ENCODE measurements at regions not wholly inside any gene's neighbourhood (a gene's known extent, or its start where the extent isn't known, plus 50 kb on each side); places are given as distances from the start of the nearest gene placed in this dataset.

DNA sequence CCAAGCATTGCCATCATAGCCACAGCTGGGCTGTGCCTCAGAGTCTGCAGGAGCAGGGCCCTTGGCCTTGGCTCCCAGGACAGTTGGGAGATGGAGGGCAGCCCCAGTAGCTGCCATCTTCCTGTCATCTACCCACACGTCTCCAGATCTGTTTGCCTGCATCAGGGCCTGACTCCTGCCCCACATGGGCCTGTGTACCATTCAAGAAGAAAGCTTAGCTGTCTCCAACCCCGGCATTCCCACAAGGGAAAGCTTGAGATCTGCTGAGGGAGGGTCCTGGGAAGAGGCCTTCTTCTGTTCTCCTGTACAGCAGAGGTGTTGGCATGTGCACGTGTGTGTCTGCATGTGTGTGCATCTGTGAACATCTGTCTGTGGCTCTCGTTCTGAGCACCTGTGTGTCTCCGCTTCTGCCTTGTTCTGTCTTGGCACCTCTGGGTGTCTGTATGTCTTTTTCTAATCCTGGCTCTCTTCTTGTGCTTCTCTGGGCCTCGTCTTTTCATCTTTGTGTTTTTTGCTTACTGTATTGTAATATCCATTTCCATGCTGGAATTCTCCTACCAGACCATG, 122.2 kb downstream of the MRM1 start:
- no peak overlapping the region for H3K4me3 ChIP-seq (ENCODE audit: low read depth in 1 of 2, low read length in 2 of 2)
- H3K4me1 ChIP-seq (ENCODE audit: control insufficient read depth in 2 of 2, insufficient read depth in 2 of 2, low read length in 1 of 2): peaks cover 3 to 5% of the 10 kb centered on the region in 2 donors
- no peaks in the 10 kb centered on the region for H3K27me3 ChIP-seq (ENCODE audit: control insufficient read depth in 1 of 2, insufficient read depth in 2 of 2, low read length in 2 of 2)
- WGBS, 2 donors: 64 to 69% methylated on average over 6 of the region's 6 CpGs
- no peaks in the 10 kb centered on the region for H3K9me3 ChIP-seq (ENCODE audit: control insufficient read depth in 2 of 2, insufficient read depth in 1 of 2, low read depth in 1 of 2, low read length in 1 of 2)
- H3K36me3 ChIP-seq (ENCODE audit: control insufficient read depth in 2 of 2, insufficient read depth in 2 of 2, low read length in 1 of 2): no peaks in the 10 kb centered on the region
- H3K27ac ChIP-seq (ENCODE audit: low read depth in 2 of 2, low read length in 1 of 2): no peak overlapping the region

GRCh38 chr17:36726199-36726598, 124.8 kb downstream of the MRM1 start:
- H3K9me3 ChIP-seq (ENCODE audit: control insufficient read depth in 2 of 2, insufficient read depth in 1 of 2, low read depth in 1 of 2, low read length in 1 of 2): no peaks in the 10 kb centered on the region
- H3K4me3 ChIP-seq (ENCODE audit: low read depth in 1 of 2, low read length in 2 of 2): no peak overlapping the region
- peaks cover 0 to 4% of the 10 kb centered on the region in 2 donors for H3K27me3 ChIP-seq (ENCODE audit: control insufficient read depth in 1 of 2, insufficient read depth in 2 of 2, low read length in 2 of 2)
- no peaks in the 10 kb centered on the region for H3K36me3 ChIP-seq (ENCODE audit: control insufficient read depth in 2 of 2, insufficient read depth in 2 of 2, low read length in 1 of 2)
- no peak overlapping the region for H3K27ac ChIP-seq (ENCODE audit: low read depth in 2 of 2, low read length in 1 of 2)
- 79 to 83% methylated on average over 4 of the region's 4 CpGs for WGBS, 2 donors
- H3K4me1 ChIP-seq (ENCODE audit: control insufficient read depth in 2 of 2, insufficient read depth in 2 of 2, low read length in 1 of 2): peaks cover 3 to 8% of the 10 kb centered on the region in 2 donors

- Histone ChIP-seq H3K4me1 (ENCODE audit: control insufficient read depth in 2 of 2, insufficient read depth in 2 of 2, low read length in 1 of 2) (peaks cover 6 to 10% of the 10 kb centered on the region in 2 donors), H3K4me3 (ENCODE audit: low read depth in 1 of 2, low read length in 2 of 2) (no peak overlapping the region), H3K9me3 (ENCODE audit: control insufficient read depth in 2 of 2, insufficient read depth in 1 of 2, low read depth in 1 of 2, low read length in 1 of 2) (no peaks in the 10 kb centered on the region), H3K27me3 (ENCODE audit: control insufficient read depth in 1 of 2, insufficient read depth in 2 of 2, low read length in 2 of 2) (peaks cover 0 to 4% of the 10 kb centered on the region in 2 donors), H3K27ac (ENCODE audit: low read depth in 2 of 2, low read length in 1 of 2) (no peak overlapping the region), H3K36me3 (ENCODE audit: control insufficient read depth in 2 of 2, insufficient read depth in 2 of 2, low read length in 1 of 2) (no peaks in the 10 kb centered on the region)
- WGBS, 2 donors: 84 to 86% methylated on average over 8 of the region's 8 CpGs
Observed at GRCh38 chr17:36727052-36727451, 125.7 kb downstream of the MRM1 start.

GRCh38 chr17:36727577-36727976, 126.2 kb downstream of the MRM1 start:
- peaks cover 4 to 6% of the 10 kb centered on the region in 2 donors for H3K4me1 ChIP-seq (ENCODE audit: control insufficient read depth in 2 of 2, insufficient read depth in 2 of 2, low read length in 1 of 2)
- H3K27ac ChIP-seq (ENCODE audit: low read depth in 2 of 2, low read length in 1 of 2): no peak overlapping the region
- H3K4me3 ChIP-seq (ENCODE audit: low read depth in 1 of 2, low read length in 2 of 2): no peak overlapping the region
- H3K36me3 ChIP-seq (ENCODE audit: control insufficient read depth in 2 of 2, insufficient read depth in 2 of 2, low read length in 1 of 2): no peaks in the 10 kb centered on the region
- no peaks in the 10 kb centered on the region for H3K9me3 ChIP-seq (ENCODE audit: control insufficient read depth in 2 of 2, insufficient read depth in 1 of 2, low read depth in 1 of 2, low read length in 1 of 2)
- peaks cover 0 to 4% of the 10 kb centered on the region in 2 donors for H3K27me3 ChIP-seq (ENCODE audit: control insufficient read depth in 1 of 2, insufficient read depth in 2 of 2, low read length in 2 of 2)
- 31 to 46% methylated on average over 3 to 4 of the region's 4 CpGs for WGBS, 2 donors

DNA sequence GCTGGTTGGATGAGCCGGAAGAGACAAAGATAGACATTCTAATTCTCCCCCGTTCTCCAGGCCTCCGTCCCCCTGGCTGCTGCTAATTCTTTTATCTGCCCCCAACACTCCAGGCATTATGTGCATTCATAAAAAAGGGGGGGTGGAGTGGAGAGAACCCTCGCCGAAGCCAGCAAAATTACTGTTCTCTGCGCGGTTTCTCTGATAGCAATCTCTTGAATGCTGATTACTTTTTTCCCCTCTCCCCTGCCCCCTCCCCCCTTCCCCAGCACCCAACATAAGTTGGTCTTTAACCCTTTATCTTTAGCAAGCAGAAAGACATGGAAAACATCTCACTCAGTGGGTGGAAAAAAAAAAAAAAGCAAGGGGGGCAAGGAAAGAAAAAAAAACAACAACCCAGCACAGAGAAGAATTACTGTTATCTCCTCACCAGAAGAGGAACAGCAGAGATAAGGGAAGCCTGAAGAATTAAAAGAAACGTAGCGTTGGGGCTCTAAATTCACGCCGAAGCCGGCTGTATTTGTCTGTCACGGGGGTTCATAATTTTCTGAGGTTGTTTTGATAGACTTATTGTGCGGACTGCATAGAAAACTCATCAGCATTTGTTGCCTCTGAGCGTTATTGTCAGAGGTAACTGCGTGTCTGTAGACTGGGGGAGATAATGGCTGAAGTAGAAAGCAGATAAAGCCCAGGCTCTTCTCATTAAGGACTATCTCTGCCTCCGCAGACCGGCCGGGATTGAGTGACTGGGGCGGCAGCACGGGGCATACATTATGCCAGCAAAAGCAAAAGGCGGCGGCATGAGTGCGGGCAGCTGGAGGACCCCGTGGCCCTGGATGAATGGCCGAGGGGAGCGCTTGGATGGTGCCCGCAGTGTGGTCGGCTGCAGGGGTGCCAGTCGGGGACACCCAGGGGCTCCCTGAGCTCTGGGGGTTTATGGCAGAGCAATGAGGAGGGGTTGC, 126.9 kb downstream of the MRM1 start:
- no peak overlapping the region for H3K4me3 ChIP-seq (ENCODE audit: low read depth in 1 of 2, low read length in 2 of 2)
- H3K9me3 ChIP-seq (ENCODE audit: control insufficient read depth in 2 of 2, insufficient read depth in 1 of 2, low read depth in 1 of 2, low read length in 1 of 2): no peaks in the 10 kb centered on the region
- H3K4me1 ChIP-seq (ENCODE audit: control insufficient read depth in 2 of 2, insufficient read depth in 2 of 2, low read length in 1 of 2): peaks cover 4 to 5% of the 10 kb centered on the region in 2 donors
- no peak overlapping the region for H3K27ac ChIP-seq (ENCODE audit: low read depth in 2 of 2, low read length in 1 of 2)
- H3K36me3 ChIP-seq (ENCODE audit: control insufficient read depth in 2 of 2, insufficient read depth in 2 of 2, low read length in 1 of 2): no peaks in the 10 kb centered on the region
- WGBS, 2 donors: 23% methylated on average over 30 of the region's 30 CpGs
- peaks cover 0 to 4% of the 10 kb centered on the region in 2 donors for H3K27me3 ChIP-seq (ENCODE audit: control insufficient read depth in 1 of 2, insufficient read depth in 2 of 2, low read length in 2 of 2)

GRCh38 chr17:36730095-36730808, 128.9 kb downstream of the MRM1 start:
- Histone ChIP-seq H3K4me3 (ENCODE audit: low read depth in 1 of 2, low read length in 2 of 2) (no peak overlapping the region), H3K36me3 (ENCODE audit: control insufficient read depth in 2 of 2, insufficient read depth in 2 of 2, low read length in 1 of 2) (no peaks in the 10 kb centered on the region), H3K4me1 (ENCODE audit: control insufficient read depth in 2 of 2, insufficient read depth in 2 of 2, low read length in 1 of 2) (peaks cover 4 to 5% of the 10 kb centered on the region in 2 donors), H3K9me3 (ENCODE audit: control insufficient read depth in 2 of 2, insufficient read depth in 1 of 2, low read depth in 1 of 2, low read length in 1 of 2) (no peaks in the 10 kb centered on the region), H3K27ac (ENCODE audit: low read depth in 2 of 2, low read length in 1 of 2) (no peak overlapping the region), H3K27me3 (ENCODE audit: control insufficient read depth in 1 of 2, insufficient read depth in 2 of 2, low read length in 2 of 2) (peaks cover 0 to 4% of the 10 kb centered on the region in 2 donors)
- 60 to 65% methylated on average over 9 of the region's 9 CpGs for WGBS, 2 donors

- peaks cover 4 to 5% of the 10 kb centered on the region in 2 donors for H3K4me1 ChIP-seq (ENCODE audit: control insufficient read depth in 2 of 2, insufficient read depth in 2 of 2, low read length in 1 of 2)
- WGBS, 2 donors: 51 to 57% methylated on average over 6 of the region's 6 CpGs
- H3K27ac ChIP-seq (ENCODE audit: low read depth in 2 of 2, low read length in 1 of 2): no peak overlapping the region
- peaks cover 0 to 4% of the 10 kb centered on the region in 2 donors for H3K27me3 ChIP-seq (ENCODE audit: control insufficient read depth in 1 of 2, insufficient read depth in 2 of 2, low read length in 2 of 2)
- no peak overlapping the region for H3K4me3 ChIP-seq (ENCODE audit: low read depth in 1 of 2, low read length in 2 of 2)
- no peaks in the 10 kb centered on the region for H3K9me3 ChIP-seq (ENCODE audit: control insufficient read depth in 2 of 2, insufficient read depth in 1 of 2, low read depth in 1 of 2, low read length in 1 of 2)
- H3K36me3 ChIP-seq (ENCODE audit: control insufficient read depth in 2 of 2, insufficient read depth in 2 of 2, low read length in 1 of 2): no peaks in the 10 kb centered on the region
Observed at GRCh38 chr17:36730857-36731490, 129.6 kb downstream of the MRM1 start.

DNA sequence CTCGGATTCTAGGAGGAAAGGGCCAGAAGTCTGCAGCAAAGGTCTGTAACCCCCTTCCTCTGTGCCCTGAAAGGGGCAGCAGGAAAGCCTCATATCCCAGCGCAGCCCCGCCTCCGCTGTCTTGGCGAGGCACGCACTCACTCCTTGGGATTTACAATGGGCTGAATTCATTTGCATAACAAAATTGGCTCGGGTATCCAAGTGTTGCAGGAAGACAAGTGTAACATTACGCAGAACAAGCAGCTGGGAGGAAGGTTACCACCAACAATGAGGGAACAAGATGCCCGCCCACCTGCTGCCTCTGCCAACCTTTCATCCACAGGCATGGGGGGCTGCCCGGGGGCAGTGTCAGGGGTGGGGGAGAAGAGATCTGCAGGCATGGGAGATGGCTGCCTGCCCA, 130.4 kb downstream of the MRM1 start:
- Histone ChIP-seq H3K4me3 (ENCODE audit: low read depth in 1 of 2, low read length in 2 of 2) (no peak overlapping the region), H3K27ac (ENCODE audit: low read depth in 2 of 2, low read length in 1 of 2) (no peak overlapping the region), H3K27me3 (ENCODE audit: control insufficient read depth in 1 of 2, insufficient read depth in 2 of 2, low read length in 2 of 2) (peaks cover 0 to 4% of the 10 kb centered on the region in 2 donors), H3K9me3 (ENCODE audit: control insufficient read depth in 2 of 2, insufficient read depth in 1 of 2, low read depth in 1 of 2, low read length in 1 of 2) (no peaks in the 10 kb centered on the region), H3K36me3 (ENCODE audit: control insufficient read depth in 2 of 2, insufficient read depth in 2 of 2, low read length in 1 of 2) (no peaks in the 10 kb centered on the region), H3K4me1 (ENCODE audit: control insufficient read depth in 2 of 2, insufficient read depth in 2 of 2, low read length in 1 of 2) (peaks cover 4 to 5% of the 10 kb centered on the region in 2 donors)
- 22 to 29% methylated on average over 10 of the region's 10 CpGs for WGBS, 2 donors

- H3K4me1 ChIP-seq (ENCODE audit: control insufficient read depth in 2 of 2, insufficient read depth in 2 of 2, low read length in 1 of 2): peaks cover 4 to 5% of the 10 kb centered on the region in 2 donors
- no peak overlapping the region for H3K4me3 ChIP-seq (ENCODE audit: low read depth in 1 of 2, low read length in 2 of 2)
- H3K9me3 ChIP-seq (ENCODE audit: control insufficient read depth in 2 of 2, insufficient read depth in 1 of 2, low read depth in 1 of 2, low read length in 1 of 2): no peaks in the 10 kb centered on the region
- no peak overlapping the region for H3K27ac ChIP-seq (ENCODE audit: low read depth in 2 of 2, low read length in 1 of 2)
- WGBS, 2 donors: 92 to 97% methylated on average over 5 of the region's 5 CpGs
- H3K36me3 ChIP-seq (ENCODE audit: control insufficient read depth in 2 of 2, insufficient read depth in 2 of 2, low read length in 1 of 2): no peaks in the 10 kb centered on the region
- H3K27me3 ChIP-seq (ENCODE audit: control insufficient read depth in 1 of 2, insufficient read depth in 2 of 2, low read length in 2 of 2): peaks cover 0 to 4% of the 10 kb centered on the region in 2 donors
Observed at GRCh38 chr17:36732351-36732750, 131.0 kb downstream of the MRM1 start.

Data from esophagus (tissue), 2 donors.